OCI-LY1 (cell line): ENCODE measurements at regions not wholly inside any gene's neighbourhood (a gene's known extent, or its start where the extent isn't known, plus 50 kb on each side); places are given as distances from the start of the nearest gene placed in this dataset.

Experiments
- CTCF ChIP-seq: fragments of 200-600 bp; sonication (generic), shearing (Covaris generic); IDR thresholded peaks from 2 replicates; pipeline ENCODE4 v1.5.1; 2017; ENCODE audit warnings: mild to moderate bottlenecking, antibody characterized with exemption, low read length, moderate library complexity, mixed read lengths
- EZH2 ChIP-seq: fragments of 200-600 bp; sonication (generic), shearing (Covaris generic); IDR thresholded peaks from 2 replicates; pipeline ENCODE4 v1.8.0; 2017; ENCODE audit warnings: borderline replicate concordance, mixed run types, mild to moderate bottlenecking, antibody characterized with exemption, low read length, moderate library complexity, mixed read lengths

GRCh38 chr6:1162367-1163275, 149.3 kb upstream of the FOXQ1 start:
- TF ChIP-seq CTCF, result no peak
- TF ChIP-seq EZH2, result no peak
